ENCODE measurements at regions not wholly inside any gene's neighbourhood (a gene's known extent, or its start where the extent isn't known, plus 50 kb on each side); places are given as distances from the start of the nearest gene placed in this dataset.
A peak's percentile ranks its signal among the peaks of the same experiment; 100 is the strongest.

DNA sequence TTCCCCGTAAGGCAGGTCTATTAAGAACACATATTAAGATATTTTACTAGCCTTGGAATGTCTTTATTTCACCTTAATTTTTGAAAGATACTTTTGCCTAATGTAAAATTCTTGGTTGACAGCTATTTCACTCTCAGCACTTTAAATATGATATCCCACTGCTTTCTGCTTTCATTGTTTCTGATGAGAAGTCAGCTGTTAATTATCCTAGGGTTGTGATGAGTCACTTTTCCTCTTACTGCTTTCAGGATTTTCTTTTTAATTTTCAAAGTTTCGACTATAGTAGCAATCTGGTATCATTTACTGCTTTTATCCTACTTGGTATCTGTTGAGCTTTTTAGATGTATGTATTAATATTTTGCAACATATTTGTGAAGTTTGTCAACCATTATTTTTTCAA is 578.9 kb upstream of the ATP2B1 start:
- no peak for DNase-seq
- Histone ChIP-seq H3K4me3 (ENCODE audit: insufficient read depth, low read depth, low read length) (no peak overlapping the region), H3K27me3 (ENCODE audit: control insufficient read depth, insufficient read depth, low read length) (no peaks in the 10 kb centered on the region), H3K36me3 (replicated peaks; ENCODE audit: control insufficient read depth, insufficient read depth, low read length) (no peaks in the 10 kb centered on the region)

DNA sequence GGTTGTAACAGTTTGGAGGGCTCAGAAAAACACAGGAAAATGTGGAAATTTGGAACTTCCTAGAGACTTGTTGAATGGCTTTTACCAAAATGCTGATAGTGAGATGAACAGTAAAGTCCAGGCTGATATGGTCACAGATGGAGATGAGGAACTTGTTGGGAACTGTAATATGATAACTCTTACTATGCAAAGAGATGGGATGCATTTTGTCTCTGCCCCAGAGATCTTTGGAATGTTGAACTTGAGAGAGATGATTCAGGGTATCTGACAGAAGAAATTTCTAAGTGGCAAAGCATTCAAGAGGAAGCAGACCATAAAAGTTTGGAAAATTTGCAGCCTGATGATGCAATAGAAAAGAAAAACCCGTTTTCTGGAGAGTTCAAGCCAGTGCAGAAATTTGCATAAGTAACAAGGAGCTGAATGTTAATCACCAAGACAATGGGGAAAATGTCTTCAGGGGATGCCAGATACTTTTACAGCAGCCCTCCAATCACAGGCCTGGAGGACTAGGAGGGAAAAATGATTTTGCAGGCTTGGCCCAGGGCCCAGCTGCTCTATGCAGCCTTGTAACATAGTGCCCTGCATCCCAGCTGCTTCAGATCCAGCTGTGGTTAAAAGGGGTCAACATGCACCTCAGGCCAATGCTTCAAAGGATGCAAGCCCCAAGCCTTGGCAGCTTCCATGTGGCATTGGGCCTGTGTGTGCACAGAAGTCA is 572.7 kb upstream of the ATP2B1 start:
- no peaks in the 10 kb centered on the region for H3K27me3 ChIP-seq (ENCODE audit: control insufficient read depth, insufficient read depth, low read length)
- no peaks in the 10 kb centered on the region for H3K36me3 ChIP-seq (replicated peaks; ENCODE audit: control insufficient read depth, insufficient read depth, low read length)
- no peak overlapping the region for H3K4me3 ChIP-seq (ENCODE audit: insufficient read depth, low read depth, low read length)
- no peak for DNase-seq

DNA sequence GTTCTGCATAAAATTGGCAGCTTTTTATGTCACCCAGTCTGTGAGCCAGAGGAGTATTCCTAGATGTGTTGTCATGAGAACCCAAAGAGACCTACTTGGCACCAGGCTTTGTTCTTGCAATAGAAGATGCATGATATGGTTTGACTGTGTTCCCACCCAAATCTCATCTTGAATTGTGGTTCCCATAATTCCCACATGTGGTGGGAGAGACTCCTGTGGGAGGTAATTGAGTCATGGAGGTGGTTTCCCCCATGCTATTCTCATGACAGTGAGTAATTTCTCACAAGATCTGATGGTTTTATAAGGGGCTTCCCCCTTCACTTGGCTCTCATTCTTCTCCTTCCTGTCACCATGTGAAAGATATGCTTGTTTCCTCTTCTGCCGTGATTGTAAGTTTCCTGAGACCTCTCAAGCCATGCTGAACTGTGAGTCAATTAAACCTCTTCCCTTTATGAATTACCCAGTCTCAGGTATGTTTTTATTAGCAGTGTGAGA is 572.0 kb upstream of the ATP2B1 start:
- Histone ChIP-seq H3K36me3 (replicated peaks; ENCODE audit: control insufficient read depth, insufficient read depth, low read length) (no peaks in the 10 kb centered on the region), H3K4me3 (ENCODE audit: insufficient read depth, low read depth, low read length) (no peak overlapping the region), H3K27me3 (ENCODE audit: control insufficient read depth, insufficient read depth, low read length) (no peaks in the 10 kb centered on the region)
- DNase-seq: no peak

DNA sequence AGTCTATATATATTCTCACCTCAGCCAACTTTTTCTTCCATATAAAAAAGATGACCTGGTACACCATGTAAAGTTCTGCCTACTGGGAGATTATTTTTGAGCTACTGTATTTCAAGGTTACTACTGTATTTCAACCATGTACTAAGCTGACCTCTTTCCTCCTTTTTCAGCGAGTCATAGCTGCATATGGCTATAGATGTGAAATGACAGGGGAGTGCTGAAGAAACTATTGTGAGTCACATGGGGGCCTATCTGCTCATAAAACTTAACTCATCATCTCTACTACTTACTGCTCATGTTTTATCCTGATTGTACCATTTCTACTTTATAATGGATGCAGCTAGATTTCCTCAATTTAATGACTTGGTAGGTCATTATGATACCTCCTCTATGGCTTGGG is 571.4 kb upstream of the ATP2B1 start:
- DNase-seq: no peak
- Histone ChIP-seq H3K36me3 (replicated peaks; ENCODE audit: control insufficient read depth, insufficient read depth, low read length) (no peaks in the 10 kb centered on the region), H3K4me3 (ENCODE audit: insufficient read depth, low read depth, low read length) (no peak overlapping the region), H3K27me3 (ENCODE audit: control insufficient read depth, insufficient read depth, low read length) (no peaks in the 10 kb centered on the region)

DNA sequence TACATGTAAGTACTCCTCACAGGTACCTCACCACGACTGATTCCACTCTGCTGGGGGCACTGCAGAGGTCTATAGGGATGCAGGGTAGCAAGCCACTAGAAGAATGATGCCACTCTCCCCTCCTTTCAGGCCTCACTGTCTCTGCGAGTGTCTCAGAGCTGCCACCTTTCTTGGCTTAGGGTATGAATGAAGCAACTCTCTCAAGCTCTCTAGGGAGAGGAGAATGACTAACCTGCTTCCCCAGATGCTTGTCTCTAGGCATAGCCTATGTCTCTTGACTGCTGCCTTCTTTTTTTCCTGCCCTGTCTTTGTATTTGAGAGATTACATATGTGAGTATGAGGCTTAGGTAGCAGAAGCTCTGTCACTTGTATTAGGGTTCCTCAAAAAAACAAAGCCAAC is 566.5 kb upstream of the ATP2B1 start:
- Histone ChIP-seq H3K4me3 (ENCODE audit: insufficient read depth, low read depth, low read length) (no peak overlapping the region), H3K27me3 (ENCODE audit: control insufficient read depth, insufficient read depth, low read length) (no peaks in the 10 kb centered on the region), H3K36me3 (replicated peaks; ENCODE audit: control insufficient read depth, insufficient read depth, low read length) (no peaks in the 10 kb centered on the region)
- DNase-seq: no peak

DNA sequence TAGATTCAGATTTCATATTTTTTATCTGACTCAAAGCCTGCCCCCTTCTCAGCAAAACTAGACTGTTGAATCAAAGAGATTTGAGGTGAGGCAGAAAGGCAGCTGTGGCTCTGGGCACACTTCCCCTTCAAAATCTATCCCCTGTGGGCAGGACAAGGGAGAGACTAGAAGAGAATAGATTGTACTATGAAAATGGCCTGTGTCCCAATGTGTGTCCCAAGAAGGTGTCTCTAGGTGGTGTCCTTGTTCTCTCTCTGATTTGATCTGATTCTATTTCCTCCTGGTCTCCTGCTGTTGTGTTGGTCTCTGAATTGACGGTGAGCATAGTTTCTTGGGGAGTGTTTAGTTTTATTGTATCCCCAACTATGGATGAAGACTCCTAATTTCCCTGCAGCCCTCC is 565.8 kb upstream of the ATP2B1 start:
- no peaks in the 10 kb centered on the region for H3K27me3 ChIP-seq (ENCODE audit: control insufficient read depth, insufficient read depth, low read length)
- H3K36me3 ChIP-seq (replicated peaks; ENCODE audit: control insufficient read depth, insufficient read depth, low read length): no peaks in the 10 kb centered on the region
- no peak for DNase-seq
- H3K4me3 ChIP-seq (ENCODE audit: insufficient read depth, low read depth, low read length): no peak overlapping the region

DNA sequence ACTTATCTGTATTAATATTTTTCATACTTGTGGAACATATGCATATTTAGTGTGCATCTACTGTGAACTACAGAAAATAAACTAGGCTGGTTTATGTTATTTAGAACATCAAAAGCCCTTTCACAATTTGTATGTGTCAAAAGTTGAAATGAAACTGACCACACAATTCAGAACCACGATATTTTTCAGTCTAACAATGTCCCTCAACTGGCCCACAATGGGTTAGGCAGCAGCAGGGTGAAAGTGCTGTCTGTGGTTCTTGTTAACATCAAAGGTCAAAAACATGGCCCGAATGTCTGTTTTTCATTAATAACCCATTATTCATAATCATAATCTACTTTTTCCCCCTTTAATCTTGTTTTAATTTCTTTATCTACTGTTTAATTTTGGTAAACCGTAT is 559.9 kb upstream of the ATP2B1 start:
- Histone ChIP-seq H3K27me3 (ENCODE audit: control insufficient read depth, insufficient read depth, low read length) (no peaks in the 10 kb centered on the region), H3K4me3 (ENCODE audit: insufficient read depth, low read depth, low read length) (no peak overlapping the region), H3K36me3 (replicated peaks; ENCODE audit: control insufficient read depth, insufficient read depth, low read length) (no peaks in the 10 kb centered on the region)
- no peak for DNase-seq

DNA sequence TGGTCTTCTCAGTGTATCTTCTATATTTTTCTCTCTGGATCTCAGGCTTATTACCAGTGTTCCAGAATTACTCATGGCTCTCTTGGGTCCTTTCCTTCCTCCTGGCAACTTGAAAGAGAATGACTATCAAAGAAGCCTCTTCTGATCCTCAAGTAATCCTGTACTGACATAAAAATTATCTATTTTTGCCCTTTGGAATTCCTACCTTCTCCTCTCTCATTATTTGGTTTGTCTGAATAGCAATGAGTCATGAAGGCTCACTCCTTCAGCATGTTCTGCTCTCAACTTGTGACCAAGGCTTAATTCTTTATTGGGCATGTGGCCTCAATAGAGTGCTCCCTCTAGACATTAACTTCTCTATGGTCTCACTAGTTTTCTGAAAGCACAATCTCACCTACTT is 553.6 kb upstream of the ATP2B1 start:
- Histone ChIP-seq H3K4me3 (ENCODE audit: insufficient read depth, low read depth, low read length) (no peak overlapping the region), H3K27me3 (ENCODE audit: control insufficient read depth, insufficient read depth, low read length) (no peaks in the 10 kb centered on the region), H3K36me3 (replicated peaks; ENCODE audit: control insufficient read depth, insufficient read depth, low read length) (no peaks in the 10 kb centered on the region)
- DNase-seq: no peak

DNA sequence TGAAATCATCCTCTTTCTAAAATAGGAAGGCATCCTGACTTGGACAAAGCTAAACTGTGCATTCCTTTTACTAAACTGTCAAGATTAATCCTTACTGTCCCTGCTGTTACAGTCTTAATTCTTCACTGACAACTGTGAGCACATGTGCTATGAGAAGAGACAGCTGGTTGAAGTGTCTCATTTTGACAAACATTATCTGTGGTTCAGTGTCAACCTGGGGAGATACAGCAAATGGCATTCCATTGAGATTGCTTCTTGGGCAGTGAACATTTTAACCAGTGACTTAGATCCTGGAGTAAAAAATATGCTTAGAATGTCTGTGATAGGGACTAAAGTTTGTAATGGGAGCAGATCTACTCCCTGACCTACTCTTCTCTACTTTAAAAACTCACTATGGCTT is 552.6 kb upstream of the ATP2B1 start:
- DNase-seq: no peak
- Histone ChIP-seq H3K4me3 (ENCODE audit: insufficient read depth, low read depth, low read length) (no peak overlapping the region), H3K36me3 (replicated peaks; ENCODE audit: control insufficient read depth, insufficient read depth, low read length) (no peaks in the 10 kb centered on the region), H3K27me3 (ENCODE audit: control insufficient read depth, insufficient read depth, low read length) (no peaks in the 10 kb centered on the region)

DNA sequence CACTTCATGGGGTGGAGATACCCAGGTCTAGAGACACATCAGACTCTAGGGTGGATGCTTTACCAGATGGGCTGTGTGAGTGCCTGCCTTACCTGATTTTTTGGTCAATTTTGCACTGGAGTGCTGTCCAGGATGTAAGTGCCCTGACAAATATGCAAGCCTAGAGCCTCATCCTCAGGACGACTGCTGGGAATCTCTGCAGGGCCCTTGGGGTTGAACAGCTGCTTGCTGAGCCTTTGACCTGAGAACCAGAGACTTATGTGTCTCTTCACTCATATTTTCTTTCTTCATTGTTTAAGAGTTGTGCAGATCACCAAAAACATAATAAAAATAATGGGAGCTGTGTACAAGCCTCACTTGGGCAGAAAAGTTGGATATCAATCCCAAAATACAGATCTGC is 551.5 kb upstream of the ATP2B1 start:
- no peak for DNase-seq
- no peaks in the 10 kb centered on the region for H3K36me3 ChIP-seq (replicated peaks; ENCODE audit: control insufficient read depth, insufficient read depth, low read length)
- no peak overlapping the region for H3K4me3 ChIP-seq (ENCODE audit: insufficient read depth, low read depth, low read length)
- H3K27me3 ChIP-seq (ENCODE audit: control insufficient read depth, insufficient read depth, low read length): no peaks in the 10 kb centered on the region

DNA sequence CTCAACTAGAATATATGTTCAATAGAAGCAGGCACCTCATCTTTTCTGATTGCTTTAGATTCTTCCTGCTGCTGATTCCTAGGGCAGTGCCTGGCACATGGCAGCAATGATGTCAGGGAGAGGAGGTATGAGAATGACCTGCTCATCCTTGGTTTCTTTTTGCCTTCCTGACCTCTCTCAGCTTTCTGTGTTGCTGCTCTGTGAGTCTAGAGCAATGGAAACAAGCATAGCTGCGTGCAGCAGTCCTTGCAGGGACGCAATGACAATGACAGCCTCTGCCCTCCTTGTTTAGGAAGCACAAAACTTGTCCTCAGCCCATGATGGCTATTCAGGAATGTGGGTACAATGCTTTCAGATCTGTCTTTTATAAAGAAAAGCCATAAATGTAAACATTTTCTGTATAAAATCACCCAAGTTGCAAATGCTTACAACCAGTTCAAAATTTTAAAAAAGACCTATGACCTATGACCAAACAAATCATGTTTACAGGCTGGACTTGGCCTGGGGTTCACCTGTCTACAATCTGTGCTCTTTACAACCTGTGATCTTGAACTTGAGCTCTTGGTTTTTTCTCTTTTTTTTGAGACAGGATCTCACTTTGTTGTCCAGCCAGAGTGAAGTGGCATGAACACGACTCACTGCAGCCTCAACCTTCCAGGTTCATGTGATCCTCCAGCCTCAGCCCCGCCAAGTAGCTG is 549.4 kb upstream of the ATP2B1 start:
- Histone ChIP-seq H3K27me3 (ENCODE audit: control insufficient read depth, insufficient read depth, low read length) (no peaks in the 10 kb centered on the region), H3K36me3 (replicated peaks; ENCODE audit: control insufficient read depth, insufficient read depth, low read length) (no peaks in the 10 kb centered on the region), H3K4me3 (ENCODE audit: insufficient read depth, low read depth, low read length) (no peak overlapping the region)
- DNase-seq: no peak

DNA sequence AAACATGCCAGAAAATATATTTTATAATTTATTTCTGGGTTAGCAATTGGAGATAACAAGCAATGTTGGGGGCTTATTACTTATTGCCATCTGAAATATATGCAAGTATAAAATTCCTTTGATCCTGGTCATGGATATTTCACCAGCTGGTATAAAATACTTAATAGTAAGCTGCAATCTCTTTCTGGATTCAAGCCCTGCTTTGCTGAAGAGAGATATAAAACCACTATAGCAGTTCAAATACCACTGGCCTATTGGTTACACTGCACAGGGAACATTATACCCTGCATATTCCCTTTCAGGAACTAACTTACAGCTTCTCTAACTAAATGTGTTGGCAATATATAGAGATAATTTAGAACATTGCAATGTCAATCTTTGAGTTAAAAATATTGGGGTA is 546.2 kb upstream of the ATP2B1 start:
- DNase-seq: no peak
- H3K27me3 ChIP-seq (ENCODE audit: control insufficient read depth, insufficient read depth, low read length): no peaks in the 10 kb centered on the region
- H3K4me3 ChIP-seq (ENCODE audit: insufficient read depth, low read depth, low read length): no peak overlapping the region
- no peaks in the 10 kb centered on the region for H3K36me3 ChIP-seq (replicated peaks; ENCODE audit: control insufficient read depth, insufficient read depth, low read length)

DNA sequence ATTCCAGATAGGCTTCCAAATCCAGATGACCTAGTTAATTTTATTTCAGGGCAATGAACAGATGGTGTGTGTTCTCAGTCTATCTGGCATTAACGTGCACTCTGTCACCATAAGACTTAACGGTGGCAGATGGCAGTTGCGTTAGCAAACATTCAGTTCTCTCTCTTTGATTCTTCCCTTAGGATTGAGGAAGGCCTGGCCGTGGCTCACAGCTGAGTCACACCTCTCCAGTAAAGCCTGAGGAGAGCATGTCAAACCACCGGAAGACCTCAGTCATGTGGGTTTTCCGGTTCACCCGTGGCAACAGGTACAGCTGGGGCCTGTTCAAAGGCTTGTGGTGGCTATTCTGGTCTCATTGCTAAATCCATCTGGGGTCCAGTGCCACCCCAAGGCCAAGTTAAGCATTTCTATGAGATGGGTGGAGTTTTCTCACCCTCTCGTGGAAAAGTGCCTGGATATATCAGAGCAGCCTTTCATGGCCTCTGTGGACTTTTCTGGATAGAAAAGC is 545.1 kb upstream of the ATP2B1 start:
- H3K4me3 ChIP-seq (ENCODE audit: insufficient read depth, low read depth, low read length): no peak overlapping the region
- no peaks in the 10 kb centered on the region for H3K36me3 ChIP-seq (replicated peaks; ENCODE audit: control insufficient read depth, insufficient read depth, low read length)
- DNase-seq: peak; percentile 4

DNA sequence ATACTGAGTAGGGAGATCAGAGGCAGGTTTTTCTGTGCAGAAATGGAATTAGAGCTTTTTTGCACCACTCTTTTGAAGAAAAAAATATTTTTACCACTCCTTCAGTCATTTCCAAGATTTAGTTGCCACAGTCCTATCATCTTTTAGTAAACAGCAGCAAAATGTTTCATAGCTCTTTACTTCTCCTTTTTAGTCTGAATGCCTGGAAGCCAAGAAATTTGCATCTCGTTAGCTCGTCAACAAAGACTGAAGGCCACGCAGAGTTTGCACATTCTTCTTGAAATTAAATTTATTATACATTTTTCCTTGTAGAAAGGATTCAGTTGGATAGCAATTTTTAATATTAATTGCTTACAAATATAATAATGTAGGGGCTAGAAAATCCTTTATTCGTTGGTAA is 544.5 kb upstream of the ATP2B1 start:
- DNase-seq: no peak
- no peaks in the 10 kb centered on the region for H3K27me3 ChIP-seq (ENCODE audit: control insufficient read depth, insufficient read depth, low read length)
- H3K4me3 ChIP-seq (ENCODE audit: insufficient read depth, low read depth, low read length): no peak overlapping the region
- H3K36me3 ChIP-seq (replicated peaks; ENCODE audit: control insufficient read depth, insufficient read depth, low read length): no peaks in the 10 kb centered on the region

More for the DNA sequence above, 545.1 kb upstream of the ATP2B1 start:
- H3K27me3 ChIP-seq (ENCODE audit: control insufficient read depth, insufficient read depth, low read length): no peaks in the 10 kb centered on the region

DNA sequence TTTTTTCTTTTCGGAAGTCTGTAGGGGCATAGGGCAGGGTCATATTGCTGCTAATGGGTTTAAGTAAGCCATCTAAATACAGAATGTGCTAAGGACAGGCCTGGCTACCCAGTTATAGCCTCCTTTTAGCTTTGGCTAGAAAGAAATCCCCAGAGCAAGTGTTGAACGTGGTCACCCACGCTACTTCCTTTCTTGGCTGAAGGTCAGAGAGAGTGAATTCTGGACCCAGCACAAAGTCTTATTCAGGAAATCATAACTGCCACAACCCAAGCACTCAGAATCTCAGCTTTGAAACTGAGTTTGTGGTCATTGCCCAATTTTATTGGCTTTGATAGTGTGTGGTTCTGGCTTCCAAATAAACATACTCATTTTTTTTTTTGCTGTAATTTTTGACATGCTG is 542.1 kb upstream of the ATP2B1 start:
- no peak for DNase-seq
- Histone ChIP-seq H3K36me3 (replicated peaks; ENCODE audit: control insufficient read depth, insufficient read depth, low read length) (no peaks in the 10 kb centered on the region), H3K4me3 (ENCODE audit: insufficient read depth, low read depth, low read length) (no peak overlapping the region), H3K27me3 (ENCODE audit: control insufficient read depth, insufficient read depth, low read length) (no peaks in the 10 kb centered on the region)
